Bronchial epithelial cell (primary cell): ENCODE measurements at regions not wholly inside any gene's neighbourhood (a gene's known extent, or its start where the extent isn't known, plus 50 kb on each side); places are given as distances from the start of the nearest gene placed in this dataset.
A peak's percentile ranks its signal among the peaks of the same experiment; 100 is the strongest.

Experiments
- DNase-seq: peaks from one replicate; pipeline ENCODE4 v3.0.0-alpha.2; 2010; ENCODE audit warnings: low read depth
- FAIRE-seq: peaks from 2 replicates; lab custom pipeline; 2011; peaks lifted over from hg19 to GRCh38; lab: Jason Lieb, UNC
- H3K27me3 ChIP-seq: 2 replicates; pipeline ENCODE4 v1.5.1; 2011; ENCODE audit warnings: low read length; ENCODE audit not compliant: control insufficient read depth, insufficient read depth
- H3K36me3 ChIP-seq: 2 replicates; pipeline ENCODE4 v1.5.1; 2011; ENCODE audit warnings: low read length; ENCODE audit not compliant: control insufficient read depth, insufficient read depth
- H3K4me3 ChIP-seq: 2 replicates; pipeline ENCODE4 v1.5.1; 2011; ENCODE audit warnings: mild to moderate bottlenecking, low read depth, low read length, control low read depth
- CTCF ChIP-seq: IDR thresholded peaks from 2 replicates; pipeline ENCODE4 v1.5.1; 2011; ENCODE audit warnings: mild to moderate bottlenecking, moderate library complexity, low read length, control low read depth, inconsistent platforms; ENCODE audit not compliant: insufficient read depth, severe bottlenecking

DNA sequence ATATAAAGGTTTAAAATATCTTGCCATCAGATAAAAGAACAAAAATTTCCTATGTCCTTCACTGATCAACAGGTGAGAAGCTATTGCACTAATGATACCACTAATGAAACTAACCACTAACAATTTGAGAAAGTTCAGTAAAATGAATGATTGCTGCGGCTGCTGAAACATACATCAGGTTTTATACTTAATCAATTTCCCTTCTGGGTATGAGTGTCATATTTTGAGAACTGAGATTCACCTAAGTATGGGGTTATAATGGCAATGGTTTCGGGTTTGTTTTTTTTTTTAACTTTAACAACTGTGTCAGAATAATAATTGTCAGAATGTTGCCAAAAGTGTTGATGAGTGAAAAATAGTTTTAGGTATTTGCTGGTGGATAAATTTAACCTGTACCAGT, 151.3 kb upstream of the SLC39A10 start:
- no peak for FAIRE-seq
- no peaks in the 10 kb centered on the region for H3K36me3 ChIP-seq
- H3K27me3 ChIP-seq = no peaks in the 10 kb centered on the region
- TF ChIP-seq CTCF = no peak
- DNase-seq = no peak
- no peak overlapping the region for H3K4me3 ChIP-seq

DNA sequence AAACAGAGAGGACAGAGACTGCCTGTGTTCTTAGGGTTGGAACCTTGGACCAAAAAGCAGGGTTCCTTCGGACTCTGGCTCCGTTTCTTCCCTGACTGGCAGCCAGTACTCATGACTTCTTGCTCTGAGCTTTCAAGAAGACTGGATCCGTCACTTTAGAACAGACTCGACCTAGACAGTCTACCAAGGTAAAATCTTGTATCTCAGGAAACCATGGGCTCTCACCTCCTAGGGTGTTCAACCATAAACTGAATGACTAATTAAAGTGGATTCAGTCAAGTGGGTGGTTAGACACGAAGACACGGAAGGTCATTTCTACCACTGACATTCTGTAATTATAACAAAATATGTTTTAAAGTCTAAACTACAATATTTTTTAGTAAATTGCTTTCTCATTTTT, 153.8 kb upstream of the SLC39A10 start:
- Histone ChIP-seq H3K27me3 (no peaks in the 10 kb centered on the region), H3K36me3 (no peaks in the 10 kb centered on the region), H3K4me3 (no peak overlapping the region)
- TF ChIP-seq CTCF = no peak
- DNase-seq (no peak), FAIRE-seq (no peak)

- Histone ChIP-seq H3K27me3 (no peaks in the 10 kb centered on the region), H3K4me3 (no peak overlapping the region), H3K36me3 (no peaks in the 10 kb centered on the region)
- no peak for TF ChIP-seq CTCF
- DNase-seq (peak; percentile 85), FAIRE-seq (no peak)
Measured at GRCh38 chr2:195501746-195502145, 155.3 kb upstream of the SLC39A10 start.

- DNase-seq = no peak
- TF ChIP-seq CTCF = no peak
- Histone ChIP-seq H3K27me3 (no peaks in the 10 kb centered on the region), H3K4me3 (no peak overlapping the region), H3K36me3 (no peaks in the 10 kb centered on the region)
- FAIRE-seq = no peak
Measured at GRCh38 chr2:195500879-195501278, 156.1 kb upstream of the SLC39A10 start.

GRCh38 chr2:195498839-195499490, 158.1 kb upstream of the SLC39A10 start:
- Histone ChIP-seq H3K36me3 (no peaks in the 10 kb centered on the region), H3K4me3 (no peak overlapping the region), H3K27me3 (no peaks in the 10 kb centered on the region)
- TF ChIP-seq CTCF = no peak
- no peak for FAIRE-seq
- DNase-seq = no peak

DNA sequence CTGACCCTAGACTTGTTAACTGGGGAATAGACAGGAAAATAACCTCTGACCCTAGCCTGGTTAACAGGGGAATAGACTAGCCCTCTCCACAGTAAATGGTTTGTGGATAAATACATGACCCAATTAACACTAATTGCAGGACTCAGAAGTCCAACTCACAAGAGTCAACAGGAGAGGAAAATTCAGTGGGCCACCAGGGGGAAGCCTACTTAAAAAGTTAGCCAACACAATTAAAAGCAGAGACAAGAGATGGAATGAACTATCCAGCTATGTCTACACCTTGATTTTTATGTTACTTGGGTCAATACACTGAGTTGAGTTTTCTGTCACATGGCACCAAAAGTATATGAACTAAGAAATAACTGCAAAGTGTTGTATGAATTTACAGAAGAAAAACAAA, 158.8 kb upstream of the SLC39A10 start:
- Histone ChIP-seq H3K4me3 (no peak overlapping the region), H3K36me3 (no peaks in the 10 kb centered on the region), H3K27me3 (no peaks in the 10 kb centered on the region)
- FAIRE-seq (no peak), DNase-seq (peak; percentile 53)
- peak; percentile 43 for TF ChIP-seq CTCF
